Ishikawa (cell line): ENCODE measurements at regions not wholly inside any gene's neighbourhood (a gene's known extent, or its start where the extent isn't known, plus 50 kb on each side); places are given as distances from the start of the nearest gene placed in this dataset.

ENCODE experiments used
- CEBPB ChIP-seq: IDR thresholded peaks from 2 replicates; pipeline ENCODE4 v1.6.1; 2012
- CREB1 ChIP-seq: IDR thresholded peaks from 2 replicates; pipeline ENCODE4 v1.6.1; 2012; ENCODE audit warnings: low read depth
- EP300 ChIP-seq: IDR thresholded peaks from 2 replicates; pipeline ENCODE4 v1.6.1; 2012; ENCODE audit warnings: borderline replicate concordance
- FOXM1 ChIP-seq: IDR thresholded peaks from 2 replicates; pipeline ENCODE4 v1.6.1; 2012; ENCODE audit warnings: low read depth, borderline replicate concordance
- MAX ChIP-seq: IDR thresholded peaks from 2 replicates; pipeline ENCODE4 v1.6.1; 2012
- NFIC ChIP-seq: IDR thresholded peaks from 2 replicates; pipeline ENCODE4 v1.6.1; 2012
- RAD21 ChIP-seq: IDR thresholded peaks from 2 replicates; pipeline ENCODE4 v1.6.1; 2012; ENCODE audit warnings: low read depth
- TAF1 ChIP-seq: IDR thresholded peaks from 2 replicates; pipeline ENCODE4 v1.6.1; 2012; ENCODE audit warnings: low read depth, mild to moderate bottlenecking
- USF1 ChIP-seq: IDR thresholded peaks from 2 replicates; pipeline ENCODE4 v1.6.1; 2012
- YY1 ChIP-seq: IDR thresholded peaks from 2 replicates; pipeline ENCODE4 v1.6.1; 2012; ENCODE audit warnings: low read depth
- TF ChIP-seq, protein P1 (sequence below): IDR thresholded peaks from 2 replicates; pipeline ENCODE4 v1.6.1; 2012; ENCODE audit warnings: low read depth, mild to moderate bottlenecking

- no peak for TF ChIP-seq CEBPB
- no peak for TF ChIP-seq CREB1
- no peak for TF ChIP-seq RAD21
- no peak for TF ChIP-seq EP300
- no peak for TF ChIP-seq YY1
- no peak for TF ChIP-seq NFIC
- TF ChIP-seq TAF1: no peak
- no peak for TF ChIP-seq FOXM1
- TF ChIP-seq, protein P1, sequence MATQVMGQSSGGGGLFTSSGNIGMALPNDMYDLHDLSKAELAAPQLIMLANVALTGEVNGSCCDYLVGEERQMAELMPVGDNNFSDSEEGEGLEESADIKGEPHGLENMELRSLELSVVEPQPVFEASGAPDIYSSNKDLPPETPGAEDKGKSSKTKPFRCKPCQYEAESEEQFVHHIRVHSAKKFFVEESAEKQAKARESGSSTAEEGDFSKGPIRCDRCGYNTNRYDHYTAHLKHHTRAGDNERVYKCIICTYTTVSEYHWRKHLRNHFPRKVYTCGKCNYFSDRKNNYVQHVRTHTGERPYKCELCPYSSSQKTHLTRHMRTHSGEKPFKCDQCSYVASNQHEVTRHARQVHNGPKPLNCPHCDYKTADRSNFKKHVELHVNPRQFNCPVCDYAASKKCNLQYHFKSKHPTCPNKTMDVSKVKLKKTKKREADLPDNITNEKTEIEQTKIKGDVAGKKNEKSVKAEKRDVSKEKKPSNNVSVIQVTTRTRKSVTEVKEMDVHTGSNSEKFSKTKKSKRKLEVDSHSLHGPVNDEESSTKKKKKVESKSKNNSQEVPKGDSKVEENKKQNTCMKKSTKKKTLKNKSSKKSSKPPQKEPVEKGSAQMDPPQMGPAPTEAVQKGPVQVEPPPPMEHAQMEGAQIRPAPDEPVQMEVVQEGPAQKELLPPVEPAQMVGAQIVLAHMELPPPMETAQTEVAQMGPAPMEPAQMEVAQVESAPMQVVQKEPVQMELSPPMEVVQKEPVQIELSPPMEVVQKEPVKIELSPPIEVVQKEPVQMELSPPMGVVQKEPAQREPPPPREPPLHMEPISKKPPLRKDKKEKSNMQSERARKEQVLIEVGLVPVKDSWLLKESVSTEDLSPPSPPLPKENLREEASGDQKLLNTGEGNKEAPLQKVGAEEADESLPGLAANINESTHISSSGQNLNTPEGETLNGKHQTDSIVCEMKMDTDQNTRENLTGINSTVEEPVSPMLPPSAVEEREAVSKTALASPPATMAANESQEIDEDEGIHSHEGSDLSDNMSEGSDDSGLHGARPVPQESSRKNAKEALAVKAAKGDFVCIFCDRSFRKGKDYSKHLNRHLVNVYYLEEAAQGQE: no peak
- TF ChIP-seq MAX: no peak
- TF ChIP-seq USF1: no peak
Observed at GRCh38 chr6:101294676-101295075, 98.8 kb upstream of the GRIK2 start.
